Hematopoietic multipotent progenitor cell treated with erythropoietin and hydrocortisone succinate and interleukin-3 and kit ligand, for 4 days (in vitro differentiated cells): ENCODE measurements at regions not wholly inside any gene's neighbourhood (a gene's known extent, or its start where the extent isn't known, plus 50 kb on each side); places are given as distances from the start of the nearest gene placed in this dataset.
"Not testable (repeated sequence)": the region's sequence is repeated elsewhere in the genome, so short reads cannot be mapped to it uniquely, and the experiment has no call there.

Experiments
- DNase-seq: peaks from one replicate; pipeline ENCODE4 v3.0.0-alpha.2; 2015

- no peak for DNase-seq
Observed at GRCh38 chr7:46606761-46607160, 685.7 kb upstream of the IGFBP3 start.

- no peak for DNase-seq
Observed at GRCh38 chr7:46604241-46604661, 683.2 kb upstream of the IGFBP3 start.

GRCh38 chr7:46603780-46604179 is 682.7 kb upstream of the IGFBP3 start:
- DNase-seq = no peak

DNA sequence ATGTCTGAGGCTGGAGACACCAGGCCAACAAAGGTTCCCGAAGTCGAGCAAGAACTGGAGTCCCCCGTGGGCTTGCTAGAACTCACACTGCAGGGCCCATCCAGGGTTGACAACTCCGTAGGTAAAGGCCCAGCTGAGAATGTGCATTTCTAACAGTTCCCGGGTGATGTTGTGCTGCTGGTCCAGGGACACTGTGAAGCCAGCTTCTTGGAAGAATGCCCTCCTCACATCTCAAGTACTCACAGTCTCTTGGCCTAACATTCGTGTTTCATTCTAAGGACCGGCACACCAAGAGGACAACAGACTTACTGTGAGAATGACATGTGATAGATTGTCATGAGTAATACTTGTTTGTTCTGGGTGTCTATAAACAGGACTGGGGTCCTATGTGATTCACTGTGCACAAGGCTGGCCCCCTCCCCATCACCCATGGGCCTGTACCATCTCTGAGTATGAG is 682.3 kb upstream of the IGFBP3 start:
- DNase-seq = no peak

DNA sequence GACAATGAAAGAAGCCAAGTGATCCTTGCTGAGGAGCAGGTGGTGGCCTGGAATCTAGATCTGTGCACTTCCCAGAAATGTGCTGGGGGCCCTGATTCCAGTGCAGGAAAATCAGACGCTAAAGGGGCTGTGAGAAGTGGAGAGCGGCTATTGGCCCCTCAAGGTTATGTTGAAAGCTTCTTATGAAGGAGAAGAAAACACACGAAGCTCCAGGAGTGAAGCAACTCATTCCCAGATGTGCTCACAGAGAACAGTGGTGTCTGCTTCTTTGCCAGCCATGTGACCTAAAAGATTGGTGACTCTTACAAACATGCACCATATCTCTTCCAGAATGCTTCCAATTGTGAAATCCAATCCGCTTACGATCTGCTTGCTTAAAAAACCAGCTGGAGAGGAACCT is 679.3 kb upstream of the IGFBP3 start:
- DNase-seq = no peak

DNA sequence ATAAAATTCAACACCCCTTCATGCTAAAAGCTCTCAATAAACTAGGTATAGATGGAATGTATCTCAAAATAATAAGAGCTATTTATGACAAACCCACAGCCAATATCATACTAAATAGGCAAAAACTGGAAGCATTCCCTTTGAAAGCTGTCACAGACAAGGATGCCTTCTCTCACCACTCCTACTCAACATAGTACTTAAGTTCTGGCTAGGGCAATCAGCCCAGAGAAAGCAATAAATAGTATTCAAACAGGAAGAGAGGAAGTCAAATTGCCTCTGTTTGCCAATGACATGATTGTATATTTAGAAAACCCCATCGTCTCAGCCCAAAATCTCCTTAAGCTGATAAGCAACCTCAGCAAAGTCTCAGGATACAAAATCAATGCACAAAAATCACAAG is 673.8 kb upstream of the IGFBP3 start:
- DNase-seq = not testable (repeated sequence)

GRCh38 chr7:46590918-46591905 is 670.1 kb upstream of the IGFBP3 start:
- not testable (repeated sequence) for DNase-seq

GRCh38 chr7:46589286-46589685 is 668.2 kb upstream of the IGFBP3 start:
- no peak for DNase-seq

GRCh38 chr7:46586406-46586805 is 665.3 kb upstream of the IGFBP3 start:
- DNase-seq = no peak

DNA sequence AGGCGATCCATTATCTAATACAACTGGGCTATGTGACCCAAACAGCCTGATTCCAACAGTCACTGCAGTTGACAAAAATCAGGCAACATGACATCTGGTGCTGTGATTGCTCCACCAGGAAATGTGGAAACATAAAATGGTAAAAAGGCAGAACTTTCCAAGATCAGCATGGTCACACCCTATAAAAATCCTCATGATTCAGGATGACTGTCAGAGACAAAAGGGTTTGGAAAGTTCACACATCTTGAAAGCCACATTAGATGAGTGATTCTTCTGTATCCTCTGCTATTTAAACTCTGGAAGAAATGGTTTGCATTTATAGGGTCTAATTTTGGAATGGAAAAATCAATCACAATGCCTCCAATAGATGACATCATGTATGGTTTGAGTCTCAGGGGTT is 662.6 kb upstream of the IGFBP3 start:
- no peak for DNase-seq

DNA sequence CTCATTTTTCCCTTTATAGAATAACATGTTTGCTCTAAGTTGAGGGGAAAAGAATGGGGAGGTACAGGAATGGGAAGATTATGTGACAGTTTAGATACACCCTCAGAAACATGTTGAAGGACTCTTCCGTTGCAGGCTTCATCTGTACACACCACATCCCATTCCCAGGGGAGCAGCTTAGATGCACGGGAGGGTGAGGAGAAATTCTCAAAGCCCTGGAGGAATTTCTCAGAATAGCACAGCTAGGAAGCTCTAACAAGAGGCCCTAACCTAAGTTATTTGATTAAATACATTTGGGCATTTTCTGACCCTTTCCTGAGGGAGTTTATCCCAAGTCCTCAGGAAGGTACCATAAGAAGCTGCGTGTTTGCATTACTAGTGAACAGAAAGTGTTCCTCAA is 660.2 kb upstream of the IGFBP3 start:
- DNase-seq = no peak

- DNase-seq = no peak
Observed at GRCh38 chr7:46580766-46581165, 659.7 kb upstream of the IGFBP3 start.

DNA sequence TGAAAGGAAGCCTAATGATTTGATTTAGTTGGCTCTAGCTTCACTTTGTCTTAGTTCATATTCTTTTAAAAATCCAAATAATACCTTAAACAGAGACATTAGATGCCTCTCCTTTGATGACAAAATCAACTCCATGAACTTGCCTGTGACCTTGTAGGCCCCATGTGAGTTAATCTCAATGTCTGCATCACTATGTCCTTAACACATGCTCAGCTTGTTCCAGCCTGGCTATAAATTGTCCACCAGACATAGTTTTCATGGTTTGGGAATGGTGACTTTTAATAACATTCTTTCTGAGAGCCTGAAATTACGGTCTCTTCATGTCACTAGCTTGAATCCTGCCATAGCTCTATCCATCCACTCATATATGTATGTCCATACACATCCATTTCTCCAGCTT is 656.3 kb upstream of the IGFBP3 start:
- DNase-seq = no peak

DNA sequence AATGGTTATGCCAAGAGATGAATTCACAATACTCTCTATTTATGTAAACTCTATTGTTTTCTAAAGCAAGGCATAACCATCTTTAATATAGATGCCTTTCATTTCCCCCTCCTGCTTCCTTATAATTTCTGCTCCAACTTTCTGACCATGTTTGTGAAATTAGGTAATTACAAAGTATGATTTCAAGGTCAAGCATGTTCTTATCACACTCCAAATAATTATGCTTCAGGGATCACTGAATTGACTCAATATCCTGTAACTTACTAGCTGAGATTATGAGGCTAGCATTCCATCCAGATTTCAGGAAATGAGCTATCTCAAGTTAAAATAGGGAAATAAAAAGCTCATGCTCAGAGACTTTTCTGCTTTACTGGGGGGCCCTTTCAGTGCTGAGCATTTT is 655.9 kb upstream of the IGFBP3 start:
- DNase-seq = no peak

GRCh38 chr7:46572691-46573090 is 651.6 kb upstream of the IGFBP3 start:
- no peak for DNase-seq

DNA sequence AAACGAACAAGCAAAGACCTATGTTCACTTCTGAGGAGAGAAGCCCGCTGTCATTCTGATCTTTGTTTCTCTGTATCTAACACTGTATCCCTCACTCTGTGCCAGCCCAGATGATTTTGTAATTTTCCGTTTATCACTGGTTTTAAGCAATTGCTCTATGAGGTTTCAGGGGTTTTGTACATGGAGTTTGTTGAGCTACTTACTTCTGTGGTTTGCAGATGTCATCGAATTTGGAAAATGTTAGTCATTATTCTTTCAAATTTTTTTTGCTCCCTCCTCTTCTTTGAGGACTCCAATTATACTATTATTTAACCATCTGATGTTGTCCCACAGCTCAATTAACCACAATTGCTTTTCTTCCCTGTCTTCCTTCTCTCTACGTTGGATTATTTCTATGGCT is 650.9 kb upstream of the IGFBP3 start:
- DNase-seq = no peak

DNA sequence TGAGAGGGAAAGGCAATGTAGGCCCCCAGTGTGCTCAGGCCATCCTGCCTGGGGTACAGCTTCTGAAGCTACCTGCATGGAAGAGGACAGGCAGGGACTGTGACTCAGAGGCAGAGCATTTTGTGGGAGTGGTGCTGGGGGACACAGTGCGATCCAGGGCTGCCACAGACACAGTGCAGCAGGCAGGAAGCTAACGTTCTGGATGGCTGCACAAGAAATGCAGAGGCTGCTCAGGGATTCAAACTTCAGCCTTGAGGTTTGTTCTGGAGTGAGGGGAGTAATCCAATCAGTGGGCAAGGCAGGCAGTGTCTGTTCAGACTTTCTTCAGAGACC is 648.0 kb upstream of the IGFBP3 start:
- DNase-seq = no peak

GRCh38 chr7:46568420-46569132 is 647.5 kb upstream of the IGFBP3 start:
- no peak for DNase-seq

DNA sequence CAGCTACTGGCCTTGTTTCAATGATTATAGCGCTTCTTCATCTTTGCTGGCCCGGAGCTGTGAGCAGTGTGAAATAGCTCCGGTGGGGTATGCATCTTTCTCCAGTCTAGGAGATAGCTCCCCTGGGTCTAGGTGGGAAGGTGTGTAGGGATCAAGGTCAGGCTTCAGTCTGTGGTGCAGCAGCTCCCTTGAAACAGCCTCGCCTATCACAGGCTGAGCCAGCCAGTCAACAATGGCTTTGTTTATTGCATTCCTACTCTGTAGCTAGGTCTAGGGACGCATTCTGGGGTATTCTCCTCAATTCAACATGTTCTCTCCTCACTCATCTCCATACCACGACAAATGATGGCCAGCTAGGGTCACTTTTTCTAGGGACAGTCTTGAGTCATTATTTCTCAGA is 646.8 kb upstream of the IGFBP3 start:
- no peak for DNase-seq

- no peak for DNase-seq
Observed at GRCh38 chr7:46566097-46566774, 645.2 kb upstream of the IGFBP3 start.

GRCh38 chr7:46565253-46566096 is 644.4 kb upstream of the IGFBP3 start:
- no peak for DNase-seq

DNA sequence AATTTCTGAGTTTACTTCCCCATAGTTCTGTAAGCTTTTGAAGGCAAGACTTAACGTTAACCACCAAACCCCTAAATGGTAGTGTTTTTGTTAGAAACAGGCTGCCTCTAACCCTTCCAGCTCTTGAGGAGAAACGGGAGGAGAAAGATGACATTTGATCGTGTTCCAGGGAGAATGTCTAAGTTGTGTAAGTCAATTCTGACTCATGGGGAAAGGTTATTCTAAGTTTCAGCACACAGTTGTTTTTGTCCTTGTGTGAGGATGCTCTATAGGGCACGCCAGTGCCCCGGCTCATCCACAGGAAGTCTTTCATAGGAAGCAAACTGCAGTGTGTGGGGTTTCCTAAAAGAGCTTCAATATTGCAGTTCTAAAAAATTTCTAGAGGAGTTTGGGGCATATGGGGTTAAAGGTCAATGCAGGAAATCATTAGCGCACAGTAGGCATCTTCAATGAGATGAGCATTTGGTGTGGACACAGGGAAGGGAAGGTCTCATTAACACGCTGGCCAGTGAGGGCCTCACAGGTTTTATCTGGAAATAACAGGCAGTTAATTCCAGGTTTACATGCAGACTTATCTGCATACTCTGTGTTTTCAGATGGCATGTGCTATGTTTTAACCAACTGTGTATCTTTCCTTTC is 638.2 kb upstream of the IGFBP3 start:
- DNase-seq = no peak
